GM18907 (cell line): ENCODE measurements at regions not wholly inside any gene's neighbourhood (a gene's known extent, or its start where the extent isn't known, plus 50 kb on each side); places are given as distances from the start of the nearest gene placed in this dataset.
"Not testable (repeated sequence)": the region's sequence is repeated elsewhere in the genome, so short reads cannot be mapped to it uniquely, and the experiment has no call there.

Source experiments
- ATAC-seq: cut with Tn5 transposase; IDR thresholded peaks from one replicate; pipeline ENCODE4 v1.9.1; 2021; ENCODE audit warnings: mild to moderate bottlenecking, moderate library complexity; ENCODE audit not compliant: unreplicated experiment

DNA sequence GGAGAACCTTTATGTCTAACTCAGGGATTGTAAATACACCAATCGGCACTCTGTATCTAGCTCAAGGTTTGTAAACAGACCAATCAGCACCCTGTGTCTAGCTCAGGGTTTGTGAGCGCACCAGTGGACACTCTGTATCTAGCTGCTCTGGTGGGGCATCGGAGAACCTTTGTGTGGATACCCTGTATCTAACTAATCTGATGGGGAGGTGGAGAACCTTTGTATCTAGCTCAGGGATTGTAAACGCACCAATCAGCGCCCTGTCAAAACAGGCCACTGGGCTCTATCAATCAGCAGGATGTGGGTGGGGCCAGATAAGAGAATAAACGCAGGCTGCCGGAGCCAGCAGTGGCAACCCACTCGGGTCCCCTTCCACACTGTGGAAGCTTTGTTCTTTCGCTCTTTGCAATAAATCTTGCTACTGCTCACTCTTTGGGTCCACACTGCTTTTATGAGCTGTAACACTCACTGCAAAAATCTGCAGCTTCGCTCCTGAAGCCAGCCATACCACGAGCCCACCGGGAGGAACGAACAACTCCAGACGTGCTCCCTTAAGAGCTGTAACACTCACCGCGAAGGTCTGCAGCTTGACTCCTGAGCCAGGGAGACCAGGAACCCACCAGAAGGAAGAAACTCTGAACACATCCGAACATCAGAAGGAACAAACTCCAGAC, 1673.2 kb upstream of the B3GALT2 start:
- not testable (repeated sequence) for ATAC-seq

DNA sequence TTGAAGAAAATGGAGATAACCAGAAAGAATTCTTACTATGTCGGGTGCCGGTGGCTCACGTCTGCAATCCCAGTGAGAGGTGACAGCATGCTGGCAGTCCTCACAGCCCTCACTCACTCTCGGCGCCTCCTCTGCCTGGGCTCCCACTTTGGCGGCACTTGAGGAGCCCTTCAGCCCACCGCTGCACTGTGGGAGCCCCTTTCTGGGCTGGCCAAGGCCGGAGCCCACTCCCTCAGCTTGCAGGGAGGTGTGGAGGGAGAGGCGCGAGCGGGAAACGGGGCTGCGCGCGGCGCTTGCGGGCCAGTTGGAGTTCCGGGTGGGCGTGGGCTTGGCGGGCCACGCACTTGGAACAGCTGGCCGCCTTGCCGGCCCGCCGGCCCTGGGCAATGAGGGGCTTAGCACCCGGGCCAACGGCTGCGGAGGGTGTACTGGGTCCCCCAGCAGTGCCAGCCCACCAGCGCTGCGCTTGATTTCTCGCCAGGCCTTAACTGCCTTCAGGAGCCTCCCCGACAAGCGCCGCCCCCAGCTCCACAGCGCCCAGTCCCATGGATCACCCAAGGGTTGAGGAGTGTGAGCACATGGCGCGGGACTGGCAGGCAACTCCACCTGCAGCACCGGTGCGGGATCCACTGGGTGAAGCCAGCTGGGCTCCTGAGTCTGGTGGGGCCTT, 1672.5 kb upstream of the B3GALT2 start:
- not testable (repeated sequence) for ATAC-seq

DNA sequence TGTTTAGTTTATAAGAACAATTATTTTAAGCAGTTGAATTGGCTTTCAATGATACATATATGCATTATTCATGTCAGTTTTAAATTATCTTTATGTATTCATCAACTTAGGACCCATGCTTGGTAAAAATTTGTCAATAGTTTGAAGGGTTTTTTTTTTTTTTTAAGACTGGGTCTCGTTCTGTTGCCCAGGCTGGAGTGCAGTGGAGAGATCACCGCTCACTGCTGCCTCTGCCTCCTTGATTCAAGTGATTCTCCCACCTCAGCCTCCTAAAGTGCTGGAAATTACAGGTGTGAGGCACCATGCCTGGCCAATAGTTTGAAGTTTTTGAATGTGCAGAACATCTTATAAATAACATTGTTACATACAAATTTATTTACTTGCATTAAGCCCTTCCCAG, 1671.0 kb upstream of the B3GALT2 start:
- no peak for ATAC-seq

DNA sequence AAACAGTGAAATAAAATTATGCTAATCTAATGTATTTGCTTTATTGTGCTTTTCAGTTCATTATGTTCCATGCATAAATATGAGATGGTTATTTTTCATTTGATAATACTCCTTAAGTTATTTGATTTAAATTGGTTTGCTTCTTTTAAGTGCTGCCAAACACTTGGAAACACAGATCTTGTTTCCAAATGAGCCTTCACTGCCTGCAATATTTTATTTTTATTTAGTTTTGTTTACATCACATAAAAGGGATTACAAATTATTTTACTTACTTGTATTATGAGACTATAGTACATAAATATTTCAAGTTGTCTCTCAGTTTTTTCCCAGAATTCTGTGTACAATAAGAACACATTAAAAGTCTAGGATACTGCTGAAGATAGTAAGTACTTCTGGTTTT, 1662.4 kb upstream of the B3GALT2 start:
- no peak for ATAC-seq

DNA sequence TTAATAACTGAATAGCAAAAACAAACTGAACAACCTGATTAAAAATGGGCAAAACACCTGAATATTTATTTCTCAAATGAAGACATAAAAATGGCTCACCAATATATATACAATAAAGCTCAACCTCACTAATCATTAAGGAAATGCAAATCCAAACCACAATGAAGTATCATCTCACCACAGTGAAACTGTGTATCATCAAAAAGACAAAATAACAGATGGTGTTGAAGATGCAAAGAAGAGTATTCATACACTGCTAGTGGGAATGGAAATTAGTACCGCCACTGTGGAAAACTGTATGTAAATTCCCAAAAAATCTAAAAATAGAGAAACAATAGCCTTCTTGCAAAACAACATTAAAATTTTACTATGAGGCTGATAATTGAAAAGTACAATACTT, 1660.1 kb upstream of the B3GALT2 start:
- peak; percentile 97 for ATAC-seq

DNA sequence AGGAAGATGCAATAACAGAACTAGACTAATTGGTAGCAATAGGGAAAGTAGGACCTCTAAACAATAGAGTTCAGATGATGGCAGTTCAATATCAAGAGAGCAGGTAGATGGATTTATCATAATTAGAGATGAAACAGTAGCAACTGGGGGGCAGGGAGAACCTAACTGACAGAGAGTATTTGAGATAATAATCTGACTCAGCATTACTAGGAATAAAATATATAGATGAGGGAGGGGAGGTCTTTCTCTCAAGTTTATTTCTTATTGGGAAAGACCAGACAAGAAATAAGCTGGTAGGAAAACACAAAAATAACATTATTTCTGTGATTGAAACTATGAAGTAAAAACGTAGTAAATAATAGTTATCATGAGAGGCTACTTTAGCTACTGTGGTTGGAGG, 1656.7 kb upstream of the B3GALT2 start:
- ATAC-seq, result no peak

DNA sequence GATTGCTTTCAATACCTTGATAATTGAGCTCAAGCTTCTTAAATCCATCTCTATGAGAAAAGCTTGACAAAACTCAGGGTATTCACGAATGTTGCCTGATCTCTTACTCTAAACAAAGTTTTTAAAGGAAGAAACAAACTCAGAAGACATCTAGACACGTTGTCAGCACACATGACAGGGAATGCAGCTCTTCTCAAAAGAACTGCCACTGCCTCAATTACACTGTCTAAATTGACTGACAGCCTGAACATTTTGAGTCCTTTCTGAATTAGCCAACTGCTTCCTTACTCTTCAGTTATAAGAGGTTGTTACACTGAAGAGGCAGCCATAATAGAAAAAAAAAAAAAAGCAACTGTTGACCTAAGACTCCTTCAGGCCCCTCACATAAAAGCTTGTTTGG, 1646.7 kb upstream of the B3GALT2 start:
- ATAC-seq, result no peak

DNA sequence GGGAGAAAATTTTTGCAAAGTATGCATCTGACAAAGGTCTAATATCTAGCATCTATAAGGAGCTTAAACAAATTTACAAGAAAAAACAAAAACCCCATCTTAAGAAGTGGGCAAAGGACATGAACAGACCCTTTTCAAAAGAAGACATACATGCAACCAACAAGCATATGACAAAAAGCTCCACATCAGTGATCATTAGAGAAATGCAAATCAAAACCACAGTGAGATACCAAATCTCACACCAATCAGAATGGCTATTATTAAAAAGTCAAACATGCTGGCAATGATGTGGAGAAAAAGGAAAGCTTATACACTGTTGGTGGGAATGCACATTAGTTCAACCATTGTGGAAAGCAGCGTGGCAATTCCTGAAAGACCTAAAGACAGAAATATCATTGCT, 1645.2 kb upstream of the B3GALT2 start:
- ATAC-seq, result not testable (repeated sequence)

DNA sequence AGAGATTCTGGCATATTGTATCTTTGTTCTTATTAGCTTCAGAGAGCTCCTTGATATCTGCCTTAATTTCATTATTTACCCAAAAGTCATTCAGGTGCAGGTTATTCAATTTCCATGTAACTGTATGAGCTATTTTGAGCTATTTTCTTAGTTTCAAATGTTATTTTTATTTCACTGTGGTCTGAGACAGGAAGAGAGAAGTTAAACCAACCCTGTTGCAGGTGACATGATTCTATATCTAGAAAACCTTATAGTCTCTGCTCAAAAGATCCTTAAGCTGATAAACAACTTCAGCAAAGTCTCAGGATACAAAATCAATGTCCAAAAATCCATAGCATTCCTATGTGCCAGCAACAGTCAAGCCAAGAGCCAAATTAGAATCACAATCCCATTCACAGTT, 1644.0 kb upstream of the B3GALT2 start:
- ATAC-seq, result peak; percentile 89

DNA sequence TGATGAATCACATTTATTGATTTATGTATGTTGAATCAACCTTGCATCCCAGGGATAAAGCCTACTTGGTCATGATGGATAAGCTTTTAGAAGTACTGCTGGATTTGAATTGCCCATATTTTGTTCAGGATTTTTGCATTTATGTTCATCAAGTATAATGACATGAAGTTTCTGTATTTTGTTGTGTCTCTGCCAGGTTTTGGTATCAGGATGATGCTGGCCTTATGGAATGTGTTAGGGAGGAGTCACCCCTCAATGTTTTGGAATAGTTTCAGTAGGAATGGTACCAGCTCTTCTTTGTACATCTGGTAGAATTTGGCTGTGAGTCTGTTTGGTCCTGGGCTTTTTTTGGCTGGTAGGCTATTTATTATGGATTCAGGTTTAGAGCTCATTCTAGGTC, 1643.1 kb upstream of the B3GALT2 start:
- ATAC-seq, result no peak

DNA sequence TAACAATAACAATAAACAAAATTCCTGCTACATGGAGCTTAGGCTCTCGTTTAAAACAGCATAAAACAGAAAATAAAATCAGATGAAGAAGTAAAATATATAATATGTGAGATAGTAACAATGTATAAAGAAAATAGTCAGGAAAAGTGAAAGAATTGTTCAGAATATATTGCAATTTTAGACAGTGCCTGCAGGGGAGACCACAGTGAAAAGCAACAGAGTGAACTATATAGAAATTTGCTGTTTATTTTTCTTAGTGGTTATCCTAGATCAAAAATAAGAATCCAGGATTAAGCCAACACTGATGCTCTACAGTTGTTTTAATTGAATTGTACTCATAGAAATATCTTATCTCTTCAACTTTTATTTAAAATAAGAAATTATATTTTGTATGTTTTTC, 1639.0 kb upstream of the B3GALT2 start:
- ATAC-seq, result no peak

DNA sequence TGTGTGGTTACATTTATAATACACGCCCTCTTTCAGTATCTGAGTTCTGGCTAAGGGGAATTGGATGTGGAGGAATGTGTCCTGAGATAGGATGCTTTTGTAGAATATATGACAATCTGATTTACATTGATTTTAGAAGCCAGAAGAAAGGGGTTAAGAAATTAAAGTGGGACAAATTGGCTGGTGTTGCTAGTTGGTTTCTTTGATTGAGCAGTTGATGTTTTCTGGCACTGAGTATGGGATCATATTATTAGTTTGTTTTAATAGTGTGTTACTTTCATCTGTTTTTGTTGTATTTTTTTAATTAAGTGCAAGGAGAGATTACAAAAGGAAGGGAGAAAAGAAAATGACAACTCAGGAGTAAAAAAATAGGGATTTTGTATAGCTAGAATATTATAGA, 1634.7 kb upstream of the B3GALT2 start:
- no peak for ATAC-seq

DNA sequence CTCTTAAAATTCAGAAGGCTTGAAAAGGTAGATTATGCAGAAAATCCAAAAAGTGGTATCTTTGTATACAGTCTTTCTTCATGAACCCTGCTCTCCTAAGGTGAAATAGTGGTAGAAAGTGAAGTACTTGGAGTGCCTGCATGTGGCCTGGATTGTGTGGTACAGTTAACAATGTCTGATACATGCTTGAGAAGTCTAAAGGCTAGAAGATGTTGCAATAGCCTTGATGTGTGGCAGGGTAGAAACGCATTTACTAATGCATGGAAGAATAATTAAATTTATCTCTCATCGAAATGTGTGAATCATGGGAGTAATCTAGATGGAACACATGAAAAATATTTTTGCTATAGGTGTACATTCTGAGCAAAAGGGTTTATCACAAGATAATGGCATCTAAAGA, 1632.3 kb upstream of the B3GALT2 start:
- no peak for ATAC-seq

DNA sequence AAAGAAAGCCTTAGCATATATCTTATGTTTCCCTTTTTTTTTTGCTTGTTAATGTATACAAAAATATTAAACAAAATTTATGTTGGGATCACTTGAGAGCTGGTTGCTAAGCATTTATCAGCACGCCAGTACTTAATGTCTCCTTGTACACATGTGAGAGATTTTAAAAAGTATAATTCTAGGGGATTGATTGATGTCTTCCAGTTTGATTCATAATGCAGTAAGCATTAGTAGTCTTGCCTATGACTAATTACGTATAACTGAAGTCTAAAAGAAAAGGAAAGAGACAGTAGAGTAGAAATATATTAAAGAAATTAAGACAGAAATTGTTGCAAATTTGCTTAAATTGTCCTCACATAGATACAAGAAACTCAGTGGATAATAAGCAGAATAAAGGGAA, 1630.4 kb upstream of the B3GALT2 start:
- ATAC-seq, result no peak

DNA sequence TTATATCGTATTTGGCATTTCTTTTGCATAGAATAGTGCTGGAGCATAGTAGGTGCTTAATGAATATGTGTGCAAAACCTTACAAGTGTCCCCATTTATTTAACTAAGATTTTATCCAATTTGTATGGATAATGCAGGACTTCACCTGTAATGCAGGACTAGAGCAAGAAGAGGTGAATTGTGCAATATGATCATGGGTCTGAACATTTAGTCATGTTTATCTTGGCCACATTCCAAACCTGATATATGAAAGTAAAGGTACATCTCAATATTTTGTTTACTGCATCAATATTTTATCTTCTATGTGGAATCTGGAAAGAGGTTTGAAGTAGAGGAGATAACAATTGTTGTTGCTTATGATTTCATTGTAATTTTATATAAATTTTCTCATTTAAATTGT, 1626.7 kb upstream of the B3GALT2 start:
- no peak for ATAC-seq

DNA sequence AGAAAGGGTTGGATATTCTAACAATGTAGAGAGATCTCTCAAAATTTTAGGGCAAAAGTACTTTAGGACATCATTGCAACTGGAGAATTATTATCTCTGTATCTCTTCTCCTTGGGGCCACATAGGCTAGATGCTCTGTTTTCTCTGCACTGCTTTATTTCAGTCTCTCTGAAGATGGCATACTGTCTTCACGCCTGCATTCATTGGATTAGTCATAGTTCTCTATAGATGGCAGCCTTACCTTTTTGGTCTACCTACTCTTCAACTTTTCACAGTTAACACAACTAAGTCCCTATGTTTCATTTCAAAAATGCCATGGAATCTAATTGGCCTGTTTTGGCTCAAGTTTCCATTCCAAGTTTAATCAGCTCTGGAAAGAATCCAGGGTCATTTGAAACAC, 1623.3 kb upstream of the B3GALT2 start:
- no peak for ATAC-seq

DNA sequence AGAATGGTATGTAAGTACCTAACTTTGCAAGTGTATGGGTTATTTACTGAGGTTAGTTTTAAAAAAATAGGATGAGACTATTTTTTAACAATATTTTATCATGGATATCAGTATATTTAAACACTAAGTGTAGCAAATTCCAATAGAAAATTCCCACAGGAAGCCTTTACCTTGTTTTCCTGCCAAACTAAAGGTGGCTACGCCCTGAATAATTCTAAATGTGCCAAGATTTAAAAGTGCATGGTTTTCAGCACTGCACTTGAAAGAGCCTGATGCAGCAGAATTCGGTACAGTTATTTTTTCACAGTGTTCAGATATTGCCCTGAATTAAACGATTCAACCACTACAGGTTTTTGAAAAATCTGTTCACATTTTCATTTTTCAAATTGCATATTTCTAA, 1622.8 kb upstream of the B3GALT2 start:
- no peak for ATAC-seq

DNA sequence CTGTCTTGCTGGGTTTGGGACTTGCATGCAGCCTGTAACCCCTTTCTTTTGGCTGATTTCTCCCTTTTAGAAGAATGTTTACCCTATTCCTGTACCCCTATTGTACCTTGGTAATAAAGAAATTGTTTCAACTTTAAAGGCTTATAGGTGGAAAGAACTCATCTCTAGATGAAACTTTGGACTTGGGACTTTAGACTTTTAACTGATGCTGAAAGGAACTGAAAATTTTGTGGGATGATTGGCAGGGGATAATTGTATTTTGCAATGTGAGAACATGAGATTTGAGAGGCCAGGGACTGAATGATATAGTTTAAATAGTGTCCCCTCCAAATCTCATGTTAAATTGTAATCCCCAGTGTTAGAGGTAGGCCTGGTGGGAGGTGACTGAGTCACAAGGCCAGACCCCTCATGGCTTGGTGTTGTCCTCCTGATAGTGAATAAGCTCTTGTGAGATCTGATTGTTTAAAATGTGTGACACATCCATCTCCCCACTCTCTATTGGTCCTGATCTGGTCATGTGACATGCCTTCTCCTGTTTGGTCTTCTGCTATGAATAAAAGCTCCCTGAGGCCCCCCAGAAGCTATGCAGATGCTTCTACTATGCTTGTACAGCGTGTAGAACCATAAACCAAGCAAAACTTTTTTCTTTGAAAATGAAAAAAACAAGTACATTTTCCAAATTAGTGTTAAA, 1621.3 kb upstream of the B3GALT2 start:
- no peak for ATAC-seq

DNA sequence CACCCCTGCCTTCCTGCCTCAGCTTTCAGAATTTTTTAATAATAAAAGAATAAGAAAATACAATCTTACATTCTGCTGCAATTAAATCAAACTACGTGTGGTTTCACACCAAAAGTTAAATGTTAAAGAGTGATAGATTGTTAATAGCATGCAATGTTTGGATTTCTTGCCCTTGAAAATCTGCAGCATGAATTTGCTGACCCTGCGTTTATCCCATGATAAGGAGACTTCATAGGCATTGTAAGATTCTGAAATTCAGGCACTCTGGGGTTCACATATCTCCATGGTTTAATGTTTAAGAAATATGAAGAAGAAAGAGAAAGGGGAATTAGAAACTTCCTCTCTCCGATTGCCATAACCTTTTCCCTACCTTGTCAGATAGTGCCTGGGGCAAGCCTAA, 1616.2 kb upstream of the B3GALT2 start:
- ATAC-seq, result no peak

DNA sequence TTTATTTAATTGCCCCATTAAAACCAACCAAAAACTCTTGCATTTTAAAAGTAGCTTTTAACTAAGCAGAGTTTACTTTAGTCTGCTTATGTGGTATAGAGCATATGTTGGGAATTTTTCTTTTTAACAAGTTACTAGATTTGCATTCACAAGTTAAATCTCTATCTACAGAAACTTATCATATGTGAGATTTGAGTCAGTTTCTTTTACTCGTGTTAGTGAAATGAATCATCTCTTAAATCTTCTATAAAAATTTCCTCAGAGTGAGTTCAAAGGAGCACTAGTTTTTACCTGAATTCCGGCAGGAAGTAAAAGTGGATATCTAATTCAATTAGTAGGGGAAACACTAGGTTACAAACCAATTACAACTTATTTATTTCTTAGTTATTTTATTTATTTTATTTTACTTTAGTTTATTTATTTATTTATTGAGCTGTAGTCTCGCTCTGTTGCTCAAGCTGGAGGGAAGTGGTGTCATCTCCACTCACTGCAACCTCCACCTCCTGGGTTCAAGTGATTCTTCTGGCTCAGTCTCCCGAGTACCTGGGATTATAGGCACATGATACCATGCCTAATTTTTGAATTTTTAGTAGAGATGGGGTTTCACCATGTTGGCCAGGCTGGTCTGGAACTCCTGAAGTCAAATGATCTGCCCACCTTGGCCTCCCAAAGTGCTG, 1609.6 kb upstream of the B3GALT2 start:
- ATAC-seq, result peak; percentile 96

DNA sequence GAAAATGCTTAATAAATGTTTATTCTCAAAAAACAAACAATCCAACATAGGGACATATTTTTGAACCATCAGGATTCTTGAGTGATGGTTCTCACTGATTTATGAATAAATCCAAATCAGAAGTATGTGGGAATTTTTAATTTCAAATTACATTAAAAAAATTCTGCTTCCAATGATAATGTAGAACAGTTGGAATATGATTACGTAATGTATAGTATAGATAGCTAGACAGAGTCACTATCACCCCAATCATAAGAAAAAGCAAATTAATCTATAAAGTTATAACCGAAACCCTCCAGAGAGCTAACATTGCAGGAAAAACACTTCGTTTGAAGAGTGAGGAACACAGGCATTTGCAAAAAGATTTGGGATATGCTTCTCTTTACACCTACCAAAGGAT, 1600.6 kb upstream of the B3GALT2 start:
- ATAC-seq, result no peak

DNA sequence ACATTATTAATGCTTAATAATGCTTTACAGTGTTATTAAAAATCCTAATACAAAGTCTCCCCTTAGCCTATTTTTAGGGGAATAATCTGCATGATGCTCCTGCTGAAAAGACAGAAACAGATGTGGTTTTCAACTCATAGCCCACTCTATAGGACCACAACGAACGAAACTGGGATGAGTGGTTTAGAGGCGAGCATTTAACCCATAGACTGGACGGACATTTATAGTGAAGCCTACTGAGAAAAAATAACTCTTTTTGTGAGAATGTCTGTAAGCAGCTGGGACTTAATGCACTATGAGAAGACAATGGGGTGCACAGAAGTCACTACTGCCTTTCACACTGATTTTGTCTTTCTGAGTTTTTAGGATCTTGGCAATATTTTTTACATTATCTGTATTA, 1599.6 kb upstream of the B3GALT2 start:
- no peak for ATAC-seq
